HEK293 (cell line): ENCODE measurements at regions not wholly inside any gene's neighbourhood (a gene's known extent, or its start where the extent isn't known, plus 50 kb on each side); places are given as distances from the start of the nearest gene placed in this dataset.

Experiments used
- CTCF ChIA-PET: fragments of 350-600 bp; formaldehyde crosslinking; extraction: SDS; loops from one replicate; lab custom pipeline; 2021; ENCODE audit warnings: antibody characterized with exemption; lab: Yijun Ruan, JAX
- POLR2A ChIA-PET: fragments of 300-600 bp; formaldehyde crosslinking; extraction: SDS; loops from one replicate; lab custom pipeline; 2020; ENCODE audit warnings: antibody characterized with exemption, inconsistent platforms; lab: Yijun Ruan, JAX
- H3K27ac ChIP-seq: fragments of 200-500 bp; sonication (Bioruptor generic); 2 replicates; pipeline ENCODE4 v1.5.1; 2014; ENCODE audit warnings: low read depth, low read length, control low read depth, inconsistent platforms; ENCODE audit errors: extremely low read depth
- H3K36me3 ChIP-seq, 2 experiments: fragments of 200-500 bp in 1 of 2; sonication (Bioruptor generic) in 1 of 2; 1 replicate in 1 of 2; 2 replicates in 1 of 2; pipeline ENCODE4 v1.5.1; 2014 to 2017; ENCODE audit warnings: inconsistent platforms in 2 of 2, low read length in 2 of 2; ENCODE audit not compliant: control insufficient read depth in 2 of 2, insufficient read depth in 1 of 2
- H3K4me1 ChIP-seq: fragments of 200-500 bp; sonication (Bioruptor generic); 2 replicates; pipeline ENCODE4 v1.5.1; 2014; ENCODE audit warnings: mild to moderate bottlenecking, low read length, inconsistent platforms; ENCODE audit not compliant: control insufficient read depth, insufficient read depth
- H3K4me3 ChIP-seq: 2 replicates; pipeline ENCODE4 v1.5.1; 2011; ENCODE audit warnings: low read depth, mild to moderate bottlenecking, control low read depth, low read length, moderate library complexity
- H3K9me3 ChIP-seq: fragments of 200-500 bp; sonication (Bioruptor generic); 2 replicates; pipeline ENCODE4 v1.5.1; 2014; ENCODE audit warnings: low read depth, low read length, inconsistent platforms; ENCODE audit not compliant: control insufficient read depth, insufficient read depth
- ATF2 ChIP-seq: fragments of 450-650 bp; formaldehyde crosslinking; IDR thresholded peaks from 2 replicates; pipeline ENCODE4 v1.5.1; 2016; ENCODE audit warnings: missing biosample characterization, missing genetic modification characterization, low read depth
- GLI2 ChIP-seq: fragments of 450-650 bp; formaldehyde crosslinking; IDR thresholded peaks from 2 replicates; pipeline ENCODE4; 2017; ENCODE audit warnings: missing biosample characterization, missing genetic modification characterization, low read depth, borderline replicate concordance
- PRDM10 ChIP-seq: fragments of 450-650 bp; formaldehyde crosslinking; IDR thresholded peaks from 2 replicates; pipeline ENCODE4 v1.5.1; 2016; ENCODE audit warnings: missing biosample characterization, missing genetic modification characterization
- SCRT1 ChIP-seq: fragments of 450-650 bp; formaldehyde crosslinking; IDR thresholded peaks from 2 replicates; pipeline ENCODE4 v1.5.1; 2016; ENCODE audit warnings: missing biosample characterization, missing genetic modification characterization, borderline replicate concordance
- SP3 ChIP-seq: fragments of 450-650 bp; formaldehyde crosslinking; IDR thresholded peaks from 2 replicates; pipeline ENCODE4 v1.5.1; 2016; ENCODE audit warnings: missing biosample characterization, missing genetic modification characterization
- ZBTB11 ChIP-seq: fragments of 450-650 bp; formaldehyde crosslinking; conservative IDR thresholded peaks from 2 replicates; pipeline ENCODE4 v1.5.1; 2016; ENCODE audit warnings: low read depth, missing biosample characterization, missing genetic modification characterization
- ZBTB48 ChIP-seq: fragments of 450-650 bp; formaldehyde crosslinking; IDR thresholded peaks from 2 replicates; pipeline ENCODE4 v1.5.1; 2016; ENCODE audit warnings: missing biosample characterization, missing genetic modification characterization
- ZNF274 ChIP-seq, 2 experiments: fragments of 200-500 bp in 1 of 2; fragments of 450-650 bp in 1 of 2; sonication (Bioruptor generic) in 1 of 2; formaldehyde crosslinking in 1 of 2; IDR thresholded peaks; 2 replicates each; pipeline versions ENCODE4 v1.5.1 to v1.6.1; 2014 to 2016; ENCODE audit warnings: borderline replicate concordance in 1 of 2, inconsistent platforms in 1 of 2, low read length in 1 of 2, missing biosample characterization in 1 of 2, missing genetic modification characterization in 1 of 2
- ZNF341 ChIP-seq: fragments of 450-650 bp; formaldehyde crosslinking; IDR thresholded peaks from 2 replicates; pipeline ENCODE4; 2016; ENCODE audit warnings: low read depth, missing biosample characterization, missing genetic modification characterization
- ZNF37A ChIP-seq: fragments of 450-650 bp; IDR thresholded peaks from 2 replicates; pipeline ENCODE4 v1.5.1; 2018; ENCODE audit warnings: missing biosample characterization, missing genetic modification characterization
- ZNF398 ChIP-seq: fragments of 450-650 bp; formaldehyde crosslinking; IDR thresholded peaks from 2 replicates; pipeline ENCODE4 v1.5.1; 2017; ENCODE audit warnings: missing biosample characterization, missing genetic modification characterization
- ZNF433 ChIP-seq: fragments of 450-650 bp; formaldehyde crosslinking; IDR thresholded peaks from 2 replicates; pipeline ENCODE4 v1.5.1; 2016; ENCODE audit warnings: missing biosample characterization, missing genetic modification characterization, low read depth
- ZNF544 ChIP-seq: fragments of 450-650 bp; formaldehyde crosslinking; IDR thresholded peaks from 2 replicates; pipeline ENCODE4 v1.5.0; 2017; ENCODE audit warnings: missing biosample characterization, missing genetic modification characterization
- ZNF555 ChIP-seq: fragments of 450-650 bp; formaldehyde crosslinking; conservative IDR thresholded peaks from 2 replicates; pipeline ENCODE4 v1.5.1; 2017; ENCODE audit warnings: missing biosample characterization, mild to moderate bottlenecking, missing genetic modification characterization, inconsistent platforms
- ZNF596 ChIP-seq: fragments of 450-650 bp; IDR thresholded peaks from 2 replicates; pipeline ENCODE4 v1.5.0; 2018; ENCODE audit warnings: missing biosample characterization, mild to moderate bottlenecking, missing genetic modification characterization, moderate library complexity
- ZNF639 ChIP-seq: fragments of 450-650 bp; formaldehyde crosslinking; IDR thresholded peaks from 2 replicates; pipeline ENCODE4 v1.5.1; 2016; ENCODE audit warnings: missing biosample characterization, missing genetic modification characterization
- ZNF701 ChIP-seq: fragments of 450-650 bp; formaldehyde crosslinking; IDR thresholded peaks from 2 replicates; pipeline ENCODE4 v1.5.1; 2016; ENCODE audit warnings: missing biosample characterization, missing genetic modification characterization
- ZNF776 ChIP-seq: fragments of 450-650 bp; formaldehyde crosslinking; IDR thresholded peaks from 2 replicates; pipeline ENCODE4 v1.5.0; 2017; ENCODE audit warnings: missing biosample characterization, missing genetic modification characterization, borderline replicate concordance
- ZNF837 ChIP-seq: fragments of 450-650 bp; formaldehyde crosslinking; IDR thresholded peaks from 2 replicates; pipeline ENCODE4 v1.5.1; 2016; ENCODE audit warnings: missing biosample characterization, missing genetic modification characterization

- no peak for TF ChIP-seq ATF2 (tag by site-specific recombination)
- no peak for TF ChIP-seq ZNF596 (tag by site-specific recombination)
- TF ChIP-seq ZNF837 (tag by site-specific recombination) = no peak
- no peak for TF ChIP-seq ZNF37A
- no peak for TF ChIP-seq ZNF639 (tag by site-specific recombination)
- TF ChIP-seq GLI2 = no peak
- TF ChIP-seq, all 188 proteins: peak for 0
These were observed 204.8 kb upstream of the FGGY start (continued) for GRCh38 chr1:59092126-59092525.

GRCh38 chr1:59094001-59094400, 202.9 kb upstream of the FGGY start:
- H3K36me3 ChIP-seq = no peaks in the 10 kb centered on the region

More at GRCh38 chr1:59094001-59094400, 202.9 kb upstream of the FGGY start:
- POLR2A ChIA-PET = no interaction called here
- no peak overlapping the region for H3K4me3 ChIP-seq
- peaks cover 5% of the 10 kb centered on the region; the same call in 1 of the 2 replicates for H3K4me1 ChIP-seq
- CTCF ChIA-PET = interaction anchor here (0.7 kb wide), 1 partner anchor 576 kb away, joined by 3 read pairs; no protein-coding TSS in a partner anchor
- TF ChIP-seq SCRT1 (tag by site-specific recombination) (no peak), ZBTB11 (no peak), ZNF544 (tag by site-specific recombination) (no peak), PRDM10 (tag by site-specific recombination) (no peak), ZNF398 (tag by site-specific recombination) (no peak), SP3 (tag by site-specific recombination) (no peak), ZNF433 (tag by site-specific recombination) (no peak), ZBTB48 (no peak), ZNF555 (tag by site-specific recombination) (no peak), ZNF341 (tag by site-specific recombination) (no peak), ZNF701 (tag by site-specific recombination) (no peak), ZNF776 (tag by site-specific recombination) (no peak), ZNF274 (IDR thresholded peaks at IDR 0.05; ENCODE audit: low read length) (no peak), ZNF274 (tag by site-specific recombination; IDR thresholded peaks at IDR 0.05; ENCODE audit: borderline replicate concordance) (no peak)
- H3K27ac ChIP-seq = no peak overlapping the region
- H3K9me3 ChIP-seq = no peaks in the 10 kb centered on the region
